Lower lobe of right lung (tissue), 2 donors: ENCODE measurements at regions not wholly inside any gene's neighbourhood (a gene's known extent, or its start where the extent isn't known, plus 50 kb on each side); places are given as distances from the start of the nearest gene placed in this dataset.

ENCODE experiments used
- ATAC-seq, 2 donors: fragments of 200-7000 bp; cut with Tn5 transposase; one replicate each; pipeline ENCODE4 v1.9.1; 2020 to 2022; ENCODE audit warnings: mild to moderate bottlenecking in 2 of 2, moderate library complexity in 2 of 2
- DNase-seq: peaks from one replicate; pipeline ENCODE4 v3.0.0-alpha.2; 2020
- H3K27ac ChIP-seq: fragments of 200-600 bp; one replicate; pipeline ENCODE4 v1.8.0; 2022
- H3K27me3 ChIP-seq: fragments of 200-600 bp; one replicate; pipeline ENCODE4 v1.8.0; 2022; ENCODE audit warnings: low read depth
- H3K36me3 ChIP-seq: fragments of 200-600 bp; one replicate; pipeline ENCODE4 v1.8.0; 2022; ENCODE audit warnings: mild to moderate bottlenecking
- H3K4me1 ChIP-seq: fragments of 200-600 bp; one replicate; pipeline ENCODE4 v1.8.0; 2022
- H3K4me3 ChIP-seq: fragments of 200-600 bp; one replicate; pipeline ENCODE4 v1.8.0; 2022; ENCODE audit warnings: mild to moderate bottlenecking
- H3K9me3 ChIP-seq: fragments of 200-600 bp; one replicate; pipeline ENCODE4 v1.8.0; 2022
- intact Hi-C: fragments of 100-400 bp; cut with DNase I; formaldehyde crosslinking; loops from one replicate; pipeline ENCODE4 v1.11.0; 2022
- TF ChIP-seq, protein P1 (sequence below): fragments of 200-600 bp; IDR thresholded peaks from one replicate; pipeline ENCODE4 v1.8.0; 2022; ENCODE audit warnings: antibody characterized with exemption, mild to moderate bottlenecking
- donor health status: DM: no; HTN: yes; CAD: no; lungs with severe emphysema.

GRCh38 chr18:27823053-27823452, 353.9 kb downstream of the CDH2 start:
- H3K27me3 ChIP-seq = no peaks in the 10 kb centered on the region
- no peaks in the 10 kb centered on the region for H3K4me1 ChIP-seq
- H3K27ac ChIP-seq = no peak overlapping the region
- H3K9me3 ChIP-seq = no peaks in the 10 kb centered on the region
- no peak overlapping the region for H3K4me3 ChIP-seq
- intact Hi-C loops = no loop called here
- DNase-seq = no peak
- TF ChIP-seq, protein P1, sequence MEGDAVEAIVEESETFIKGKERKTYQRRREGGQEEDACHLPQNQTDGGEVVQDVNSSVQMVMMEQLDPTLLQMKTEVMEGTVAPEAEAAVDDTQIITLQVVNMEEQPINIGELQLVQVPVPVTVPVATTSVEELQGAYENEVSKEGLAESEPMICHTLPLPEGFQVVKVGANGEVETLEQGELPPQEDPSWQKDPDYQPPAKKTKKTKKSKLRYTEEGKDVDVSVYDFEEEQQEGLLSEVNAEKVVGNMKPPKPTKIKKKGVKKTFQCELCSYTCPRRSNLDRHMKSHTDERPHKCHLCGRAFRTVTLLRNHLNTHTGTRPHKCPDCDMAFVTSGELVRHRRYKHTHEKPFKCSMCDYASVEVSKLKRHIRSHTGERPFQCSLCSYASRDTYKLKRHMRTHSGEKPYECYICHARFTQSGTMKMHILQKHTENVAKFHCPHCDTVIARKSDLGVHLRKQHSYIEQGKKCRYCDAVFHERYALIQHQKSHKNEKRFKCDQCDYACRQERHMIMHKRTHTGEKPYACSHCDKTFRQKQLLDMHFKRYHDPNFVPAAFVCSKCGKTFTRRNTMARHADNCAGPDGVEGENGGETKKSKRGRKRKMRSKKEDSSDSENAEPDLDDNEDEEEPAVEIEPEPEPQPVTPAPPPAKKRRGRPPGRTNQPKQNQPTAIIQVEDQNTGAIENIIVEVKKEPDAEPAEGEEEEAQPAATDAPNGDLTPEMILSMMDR = no peak
- no peak for ATAC-seq
- H3K36me3 ChIP-seq = no peaks in the 10 kb centered on the region

GRCh38 chr18:27808683-27809082, 368.2 kb downstream of the CDH2 start:
- intact Hi-C loops = no loop called here
- no peaks in the 10 kb centered on the region for H3K27me3 ChIP-seq
- ATAC-seq (no peak), DNase-seq (no peak)
- H3K4me3 ChIP-seq = no peak overlapping the region
- no peaks in the 10 kb centered on the region for H3K9me3 ChIP-seq
- TF ChIP-seq, protein P1 = no peak
- no peaks in the 10 kb centered on the region for H3K4me1 ChIP-seq
- H3K27ac ChIP-seq = no peak overlapping the region
- no peaks in the 10 kb centered on the region for H3K36me3 ChIP-seq

GRCh38 chr18:27803957-27804356, 373.0 kb downstream of the CDH2 start:
- Histone ChIP-seq H3K27me3 (no peaks in the 10 kb centered on the region), H3K4me3 (no peak overlapping the region), H3K4me1 (no peaks in the 10 kb centered on the region), H3K27ac (no peak overlapping the region), H3K36me3 (no peaks in the 10 kb centered on the region), H3K9me3 (no peaks in the 10 kb centered on the region)
- no peak for DNase-seq
- intact Hi-C loops = no loop called here
- no peak for ATAC-seq
- TF ChIP-seq, protein P1 = no peak

DNA sequence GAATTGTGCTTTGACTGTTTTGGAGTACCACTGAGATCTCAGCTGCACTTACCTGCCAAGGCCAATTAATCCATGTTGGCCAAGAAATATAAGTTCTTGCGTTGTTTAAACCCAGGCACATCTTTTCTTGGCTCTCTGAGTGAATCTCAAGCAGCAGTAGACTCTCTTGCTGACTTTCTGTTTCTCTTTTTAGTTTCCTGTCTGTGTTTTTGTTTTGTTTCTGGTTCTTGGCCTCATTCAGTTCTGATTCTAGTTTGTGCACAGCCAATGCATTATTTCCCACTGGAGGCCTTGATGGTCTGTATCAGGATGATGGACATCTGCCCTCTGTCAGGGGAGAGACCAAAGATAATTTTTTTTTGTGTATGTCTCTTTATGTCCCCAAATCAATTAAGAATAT, 379.4 kb downstream of the CDH2 start:
- ATAC-seq (no peak), DNase-seq (no peak)
- no peaks in the 10 kb centered on the region for H3K27me3 ChIP-seq
- no peak overlapping the region for H3K27ac ChIP-seq
- no peak overlapping the region for H3K4me3 ChIP-seq
- H3K4me1 ChIP-seq = no peaks in the 10 kb centered on the region
- intact Hi-C loops = no loop called here
- no peaks in the 10 kb centered on the region for H3K9me3 ChIP-seq
- H3K36me3 ChIP-seq = no peaks in the 10 kb centered on the region
- TF ChIP-seq, protein P1 = no peak

DNA sequence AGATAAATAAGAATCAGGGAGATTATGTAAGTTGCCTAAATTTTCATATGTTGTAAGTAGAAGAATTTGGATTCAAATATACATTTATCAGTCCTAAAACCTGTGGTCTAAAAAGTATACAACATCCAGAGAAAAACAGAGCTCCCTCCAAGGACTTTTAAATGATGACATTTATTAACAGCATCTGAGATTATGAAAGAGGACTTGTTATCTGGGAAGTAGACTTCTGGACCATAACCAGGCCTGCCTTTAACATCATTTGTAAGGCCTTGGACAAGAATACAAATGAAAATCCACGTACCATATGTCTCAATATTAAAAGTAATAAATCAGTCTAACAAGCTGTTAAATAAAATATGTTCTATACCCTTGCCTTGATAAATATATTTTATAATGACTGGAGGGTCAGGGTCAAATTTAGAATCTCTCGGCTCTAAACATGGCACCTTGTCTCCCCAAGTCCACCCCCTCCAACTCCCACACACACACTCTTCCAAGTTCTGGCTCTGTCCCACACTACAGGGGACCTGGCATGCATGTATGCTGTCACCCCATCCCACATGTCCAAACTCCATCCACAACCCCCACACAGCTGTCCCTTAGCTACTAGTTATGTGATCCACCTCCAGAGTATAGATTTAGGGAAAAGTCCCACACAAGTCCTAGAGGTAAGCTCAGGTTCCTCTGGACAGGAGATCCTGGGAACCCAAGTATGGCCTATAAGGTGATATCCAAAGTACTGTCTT, 382.6 kb downstream of the CDH2 start:
- no peak for ATAC-seq
- H3K36me3 ChIP-seq = no peaks in the 10 kb centered on the region
- intact Hi-C loops = no loop called here

More for the DNA sequence above, 382.6 kb downstream of the CDH2 start:
- TF ChIP-seq, protein P1 = no peak
- no peak for DNase-seq
- Histone ChIP-seq H3K4me3 (no peak overlapping the region), H3K9me3 (no peaks in the 10 kb centered on the region), H3K27me3 (no peaks in the 10 kb centered on the region), H3K27ac (no peak overlapping the region), H3K4me1 (no peaks in the 10 kb centered on the region)
